ENCODE measurements at regions not wholly inside any gene's neighbourhood (a gene's known extent, or its start where the extent isn't known, plus 50 kb on each side); places are given as distances from the start of the nearest gene placed in this dataset.

- no peak for DNase-seq (ENCODE audit: extremely low read depth in 1 of 2, low read depth in 1 of 2)
Measured at GRCh38 chr1:98333406-98333805, 328.1 kb upstream of the SNX7 start.

GRCh38 chr1:98331718-98332311 lies 329.7 kb upstream of the SNX7 start:
- DNase-seq (ENCODE audit: extremely low read depth in 1 of 2, low read depth in 1 of 2), result no peak

- DNase-seq (ENCODE audit: extremely low read depth in 1 of 2, low read depth in 1 of 2), result no peak
Measured at GRCh38 chr1:98331243-98331642, 330.3 kb upstream of the SNX7 start.

- DNase-seq (ENCODE audit: extremely low read depth in 1 of 2, low read depth in 1 of 2), result no peak
Measured at GRCh38 chr1:98330224-98330623, 331.3 kb upstream of the SNX7 start.

DNA sequence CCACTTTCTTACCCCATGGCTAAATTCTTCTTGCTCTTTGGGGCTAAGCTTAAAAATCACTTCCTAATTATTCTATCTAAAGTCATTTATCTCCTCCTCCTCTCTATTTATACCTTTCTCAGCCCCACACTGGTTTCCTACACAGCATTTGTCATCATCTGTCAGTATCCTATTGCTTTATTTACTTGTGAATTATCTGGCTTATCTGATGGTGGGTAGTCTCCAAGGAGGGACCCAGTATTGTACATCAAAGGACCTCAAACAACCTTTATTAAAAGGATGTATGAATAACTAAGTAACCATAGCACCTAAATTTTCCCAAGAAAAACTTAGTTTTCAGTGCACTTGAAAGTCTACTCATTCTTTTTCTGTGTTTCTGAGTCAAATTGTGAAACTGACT lies 332.7 kb upstream of the SNX7 start:
- DNase-seq (ENCODE audit: extremely low read depth in 1 of 2, low read depth in 1 of 2), result no peak

DNA sequence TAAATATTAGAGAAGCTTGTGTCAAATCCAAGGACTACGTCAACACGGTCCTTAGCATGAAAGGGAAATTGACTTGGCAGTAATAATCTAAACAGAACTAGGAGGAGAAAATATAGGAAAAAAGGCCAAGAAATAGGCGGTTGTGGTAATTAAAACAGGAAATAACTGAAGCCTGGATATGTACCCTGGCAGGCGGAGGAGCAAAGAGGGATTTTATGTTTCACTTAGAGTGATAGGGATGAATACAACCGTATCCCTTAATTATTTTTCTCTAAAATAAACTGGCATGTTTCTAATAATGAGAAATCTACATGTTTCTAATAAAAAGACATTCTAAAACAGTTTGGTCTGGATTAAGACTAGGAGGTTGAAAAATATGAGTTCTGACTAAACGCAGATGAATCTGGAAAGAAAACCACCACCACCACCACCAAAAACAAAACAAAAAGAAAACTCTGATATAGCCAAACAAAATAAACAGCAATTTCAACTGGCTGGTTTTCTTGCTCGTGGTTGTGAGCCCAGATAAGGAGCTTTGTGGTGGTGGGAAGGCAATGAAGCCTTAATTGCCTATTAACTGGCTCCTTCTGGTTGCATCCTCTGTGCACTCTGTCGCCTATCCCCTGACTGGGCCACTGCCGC lies 334.2 kb upstream of the SNX7 start:
- no peak for DNase-seq (ENCODE audit: extremely low read depth in 1 of 2, low read depth in 1 of 2)

DNA sequence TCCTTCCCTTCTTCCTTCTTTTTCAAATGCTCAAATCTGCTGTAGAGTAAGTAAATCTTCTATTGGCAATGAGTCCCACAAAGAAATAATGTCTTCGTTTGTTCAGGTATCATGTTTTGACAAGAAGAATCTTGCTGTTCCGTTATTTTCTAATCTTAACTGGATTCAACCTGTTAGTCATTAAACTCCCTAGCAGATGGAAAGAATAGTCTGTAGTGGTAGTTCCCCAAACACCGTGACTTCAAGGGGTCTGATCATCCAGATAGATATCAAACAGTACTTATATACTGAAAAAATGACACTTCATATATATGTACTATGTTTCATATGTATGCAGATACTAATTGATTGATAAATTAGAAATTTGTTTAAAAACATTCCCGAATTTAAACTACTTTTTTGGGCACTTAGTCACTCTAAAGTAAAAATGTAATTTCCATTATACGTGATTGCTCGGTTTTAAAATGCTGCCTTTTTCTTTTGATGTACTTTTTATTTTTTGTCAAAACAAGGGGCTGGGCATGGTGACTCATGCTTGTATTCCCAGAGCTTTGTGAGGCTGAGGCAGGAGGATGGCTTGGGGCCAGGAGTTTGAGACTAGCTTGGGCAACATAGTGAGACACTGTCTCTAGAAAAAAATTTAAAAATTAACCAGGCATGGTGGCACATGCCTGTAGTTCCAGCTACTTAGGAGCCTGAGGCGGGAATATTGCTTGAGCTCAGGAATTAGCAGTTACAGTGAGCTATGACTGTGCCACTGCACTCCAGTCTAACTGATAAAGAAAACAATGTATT lies 335.7 kb upstream of the SNX7 start:
- no peak for DNase-seq (ENCODE audit: extremely low read depth in 1 of 2, low read depth in 1 of 2)

- DNase-seq (ENCODE audit: extremely low read depth in 1 of 2, low read depth in 1 of 2), result no peak
Measured at GRCh38 chr1:98323906-98324358, 337.6 kb upstream of the SNX7 start.

DNA sequence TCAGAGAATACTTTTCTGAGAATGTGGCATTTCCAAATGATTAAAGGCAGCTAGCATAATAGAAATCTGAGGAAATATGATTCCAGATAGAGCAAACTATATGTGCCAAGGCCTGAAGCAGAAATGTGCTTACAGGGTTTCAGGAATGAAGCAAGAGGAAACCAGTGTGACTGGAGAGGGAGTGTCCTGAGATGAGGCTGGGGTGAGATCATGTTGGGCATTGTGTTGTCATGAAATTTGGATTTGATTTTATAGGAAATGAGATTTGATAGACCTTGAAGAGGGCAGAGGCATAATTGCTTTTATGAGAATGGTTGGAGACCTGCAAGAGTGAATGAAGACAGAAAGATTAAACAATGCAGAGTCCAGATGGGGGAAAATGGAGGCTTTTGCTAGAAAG lies 338.1 kb upstream of the SNX7 start:
- no peak for DNase-seq (ENCODE audit: extremely low read depth in 1 of 2, low read depth in 1 of 2)

- no peak for DNase-seq (ENCODE audit: extremely low read depth in 1 of 2, low read depth in 1 of 2)
Measured at GRCh38 chr1:98322966-98323365, 338.6 kb upstream of the SNX7 start.

DNA sequence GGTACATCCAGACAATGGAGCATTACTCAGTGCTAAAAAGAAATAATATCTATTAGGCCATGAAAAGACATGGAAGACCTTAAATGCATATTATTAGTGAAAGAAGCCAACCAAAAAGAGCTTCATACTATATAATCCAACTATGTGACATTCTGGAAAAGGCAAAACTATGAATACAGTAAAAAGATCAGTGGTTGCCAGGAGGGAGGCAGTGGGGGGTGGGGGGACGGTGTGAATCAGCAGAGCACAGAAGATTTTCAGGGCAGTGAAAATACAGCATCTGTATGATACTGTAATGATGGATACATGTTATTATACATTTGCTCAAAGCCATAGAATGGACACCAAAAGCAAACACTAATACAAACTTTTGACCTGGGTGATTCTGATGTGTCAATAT lies 339.4 kb upstream of the SNX7 start:
- DNase-seq (ENCODE audit: extremely low read depth in 1 of 2, low read depth in 1 of 2), result no peak

DNA sequence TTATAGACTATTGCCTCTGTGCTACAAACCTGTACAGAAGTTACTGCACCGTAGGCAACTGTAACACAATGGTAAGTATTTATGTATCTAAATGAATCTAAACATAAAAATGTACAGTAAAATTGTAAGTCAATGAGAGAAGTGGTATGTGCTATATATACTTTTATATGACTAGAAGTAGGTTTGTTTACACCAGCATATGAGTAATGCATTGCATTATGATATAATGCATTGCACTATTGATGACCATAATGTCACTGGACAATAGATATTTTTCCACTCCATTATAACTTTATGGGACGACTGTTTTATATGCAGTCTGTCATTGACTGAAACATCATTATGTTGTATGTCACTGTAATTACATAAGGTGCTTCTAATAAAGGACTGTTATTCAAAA lies 340.3 kb upstream of the SNX7 start:
- DNase-seq (ENCODE audit: extremely low read depth in 1 of 2, low read depth in 1 of 2), result no peak

DNA sequence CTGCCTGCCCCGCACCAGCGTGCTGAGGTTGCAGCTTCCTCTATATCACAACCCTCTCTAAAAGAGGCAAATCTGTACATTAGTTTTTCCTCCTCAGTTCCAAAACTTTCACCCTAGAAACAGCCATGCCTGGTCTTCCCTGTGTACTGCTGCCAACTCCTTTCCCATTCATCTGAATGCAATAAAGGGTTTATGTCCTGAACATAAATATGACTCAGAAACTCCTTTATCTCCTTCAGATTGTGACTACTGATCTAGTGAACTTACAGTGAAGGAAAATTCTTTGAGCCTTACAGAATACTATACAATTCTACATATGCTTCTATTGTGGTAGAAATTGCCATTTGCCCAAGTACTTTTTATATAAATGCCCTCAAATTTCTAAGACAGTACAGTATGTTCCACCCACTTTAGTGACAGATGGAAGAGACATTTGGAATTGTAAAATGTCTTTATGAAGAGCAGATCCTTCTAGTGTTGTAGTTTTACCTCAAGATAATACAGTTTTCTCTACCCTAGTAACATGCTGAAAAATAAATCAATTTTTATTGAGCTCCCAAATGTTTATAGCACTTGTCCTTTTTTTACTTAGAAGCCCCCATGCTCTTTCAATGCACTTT lies 345.1 kb upstream of the SNX7 start:
- no peak for DNase-seq (ENCODE audit: extremely low read depth in 1 of 2, low read depth in 1 of 2)

DNA sequence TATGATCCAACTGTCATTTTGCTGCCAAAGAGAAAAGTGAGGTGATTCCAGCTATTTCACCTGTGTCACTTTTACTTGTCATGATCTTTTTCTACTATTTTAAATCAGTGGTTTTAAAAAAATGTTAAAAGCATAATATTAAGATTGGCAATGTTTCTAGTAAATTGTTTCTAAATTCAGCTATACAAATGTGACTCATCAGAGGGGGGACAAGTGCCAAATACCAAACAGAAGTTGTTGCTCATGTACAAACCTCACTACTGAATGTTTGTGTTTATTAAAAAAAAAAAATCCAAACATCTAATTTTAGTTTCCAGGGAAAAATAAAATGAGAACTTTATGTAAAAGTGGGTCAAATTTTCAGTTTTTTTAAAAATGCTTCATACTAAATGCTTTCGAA lies 346.2 kb upstream of the SNX7 start:
- no peak for DNase-seq (ENCODE audit: extremely low read depth in 1 of 2, low read depth in 1 of 2)

DNA sequence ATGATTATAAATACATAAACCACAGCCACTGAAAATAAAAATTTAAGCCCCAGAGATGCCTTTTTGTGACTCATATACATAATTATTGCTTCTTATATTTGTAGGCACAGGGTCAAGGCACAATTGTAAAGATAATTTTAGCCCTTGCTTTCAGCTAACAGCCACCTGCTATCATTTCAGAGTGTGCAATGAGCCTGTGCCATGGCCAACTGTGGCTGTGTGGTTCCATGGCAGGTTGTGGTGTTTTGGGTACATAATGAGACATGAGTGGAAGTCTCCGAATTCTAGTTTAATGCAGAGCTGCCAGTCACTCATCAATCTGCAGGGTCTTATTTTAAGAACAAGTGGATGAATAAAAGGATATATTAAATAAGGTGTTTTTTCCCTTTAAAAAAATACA lies 346.9 kb upstream of the SNX7 start:
- DNase-seq (ENCODE audit: extremely low read depth in 1 of 2, low read depth in 1 of 2), result no peak

DNA sequence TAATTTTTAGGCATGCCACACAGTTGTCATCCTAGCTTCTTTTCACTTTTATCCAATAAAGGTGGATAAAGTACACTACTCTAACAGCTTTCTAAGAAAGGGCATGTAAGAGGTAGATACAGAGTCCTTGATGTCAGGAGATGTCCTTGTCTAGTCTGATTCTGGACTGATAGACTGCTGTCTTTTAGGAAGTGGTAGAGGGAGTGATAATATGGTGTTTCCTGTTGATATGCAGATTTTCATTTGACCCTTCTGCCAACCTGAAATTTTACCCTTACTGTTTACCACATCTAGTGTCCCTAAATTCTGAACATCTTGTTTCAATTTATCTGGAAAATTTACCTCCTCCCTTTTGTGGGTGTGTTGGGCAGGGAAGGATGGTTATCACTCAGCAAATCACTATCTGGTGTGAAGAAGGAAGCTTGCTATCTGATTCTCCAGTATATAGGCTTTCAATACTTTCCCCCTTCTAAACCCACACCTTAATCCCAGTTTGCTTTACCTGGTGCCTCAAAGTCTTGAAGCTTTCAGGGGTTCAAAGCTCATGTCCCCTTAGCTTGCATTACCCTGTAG lies 354.9 kb upstream of the SNX7 start:
- DNase-seq (ENCODE audit: extremely low read depth in 1 of 2, low read depth in 1 of 2), result no peak

- DNase-seq (ENCODE audit: extremely low read depth in 1 of 2, low read depth in 1 of 2), result no peak
Measured at GRCh38 chr1:98305362-98305761, 356.2 kb upstream of the SNX7 start.

- DNase-seq (ENCODE audit: extremely low read depth in 1 of 2, low read depth in 1 of 2), result no peak
Measured at GRCh38 chr1:98304888-98305287, 356.6 kb upstream of the SNX7 start.

- no peak for DNase-seq (ENCODE audit: extremely low read depth in 1 of 2, low read depth in 1 of 2)
Measured at GRCh38 chr1:98299861-98300260, 361.7 kb upstream of the SNX7 start.

GRCh38 chr1:98299313-98299712 lies 362.2 kb upstream of the SNX7 start:
- no peak for DNase-seq (ENCODE audit: extremely low read depth in 1 of 2, low read depth in 1 of 2)

- DNase-seq (ENCODE audit: extremely low read depth in 1 of 2, low read depth in 1 of 2), result no peak
Measured at GRCh38 chr1:98298319-98298718, 363.2 kb upstream of the SNX7 start.

Data from activated CD8-positive, alpha-beta memory T cell treated with anti-CD3 and anti-CD28 coated beads for 1 hour (primary cell).